Activated CD8-positive, alpha-beta memory T cell treated with anti-CD3 and anti-CD28 coated beads, Interleukin-2, amount 50 U/mL, for 24 hours (primary cell): ENCODE measurements at regions not wholly inside any gene's neighbourhood (a gene's known extent, or its start where the extent isn't known, plus 50 kb on each side); places are given as distances from the start of the nearest gene placed in this dataset.

Experiments
- DNase-seq: peaks from one replicate; pipeline ENCODE4 v3.0.0-alpha.2; 2020; ENCODE audit errors: extremely low read depth

GRCh38 chr1:184141361-184141880, 89.9 kb downstream of the TSEN15 start:
- no peak for DNase-seq

- DNase-seq: no peak
Measured at GRCh38 chr1:184143449-184143848, 91.9 kb downstream of the TSEN15 start.

DNA sequence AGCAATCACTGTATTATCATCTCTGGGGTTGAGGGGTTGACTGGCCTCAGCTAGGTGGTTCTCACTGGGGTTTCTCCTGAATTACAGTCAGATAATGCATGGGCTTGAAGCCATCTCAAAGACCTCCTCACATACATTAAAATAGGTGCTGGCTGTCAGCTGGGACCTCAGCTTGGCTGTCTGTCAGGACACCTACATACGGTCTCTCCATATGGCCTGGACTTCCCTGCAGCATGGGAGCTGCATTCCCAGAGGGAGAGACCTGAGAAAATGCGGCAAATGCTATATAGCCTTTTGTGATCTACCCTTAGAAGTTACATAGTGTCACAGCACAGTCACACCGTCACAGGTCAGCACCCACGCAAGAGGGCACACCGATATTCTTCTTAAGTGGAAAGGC, 93.6 kb downstream of the TSEN15 start:
- no peak for DNase-seq

DNA sequence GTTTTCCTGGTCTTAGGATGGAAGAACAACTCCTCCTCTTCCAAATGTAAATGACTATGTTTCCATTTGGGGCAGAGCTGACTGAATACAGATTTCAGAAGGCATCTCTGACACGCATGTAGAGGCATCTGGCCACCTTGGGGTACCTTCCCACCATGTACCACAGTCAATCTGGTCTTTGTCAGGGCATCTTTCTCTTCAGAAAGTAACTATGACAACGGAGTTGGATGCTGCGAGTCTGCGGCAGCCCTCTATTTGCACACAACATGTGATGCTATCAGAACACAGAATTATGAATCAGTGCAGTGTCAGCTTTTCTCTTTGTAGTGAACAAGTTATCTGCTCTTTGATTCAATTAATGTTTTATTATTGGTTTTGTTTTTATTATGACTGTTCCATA, 94.7 kb downstream of the TSEN15 start:
- DNase-seq: no peak

- no peak for DNase-seq
Measured at GRCh38 chr1:184150776-184151531, 99.4 kb downstream of the TSEN15 start.

- DNase-seq: no peak
Measured at GRCh38 chr1:184152434-184152898, 100.9 kb downstream of the TSEN15 start.

- no peak for DNase-seq
Measured at GRCh38 chr1:184152974-184153373, 101.4 kb downstream of the TSEN15 start.

GRCh38 chr1:184153731-184154130, 102.2 kb downstream of the TSEN15 start:
- no peak for DNase-seq

DNA sequence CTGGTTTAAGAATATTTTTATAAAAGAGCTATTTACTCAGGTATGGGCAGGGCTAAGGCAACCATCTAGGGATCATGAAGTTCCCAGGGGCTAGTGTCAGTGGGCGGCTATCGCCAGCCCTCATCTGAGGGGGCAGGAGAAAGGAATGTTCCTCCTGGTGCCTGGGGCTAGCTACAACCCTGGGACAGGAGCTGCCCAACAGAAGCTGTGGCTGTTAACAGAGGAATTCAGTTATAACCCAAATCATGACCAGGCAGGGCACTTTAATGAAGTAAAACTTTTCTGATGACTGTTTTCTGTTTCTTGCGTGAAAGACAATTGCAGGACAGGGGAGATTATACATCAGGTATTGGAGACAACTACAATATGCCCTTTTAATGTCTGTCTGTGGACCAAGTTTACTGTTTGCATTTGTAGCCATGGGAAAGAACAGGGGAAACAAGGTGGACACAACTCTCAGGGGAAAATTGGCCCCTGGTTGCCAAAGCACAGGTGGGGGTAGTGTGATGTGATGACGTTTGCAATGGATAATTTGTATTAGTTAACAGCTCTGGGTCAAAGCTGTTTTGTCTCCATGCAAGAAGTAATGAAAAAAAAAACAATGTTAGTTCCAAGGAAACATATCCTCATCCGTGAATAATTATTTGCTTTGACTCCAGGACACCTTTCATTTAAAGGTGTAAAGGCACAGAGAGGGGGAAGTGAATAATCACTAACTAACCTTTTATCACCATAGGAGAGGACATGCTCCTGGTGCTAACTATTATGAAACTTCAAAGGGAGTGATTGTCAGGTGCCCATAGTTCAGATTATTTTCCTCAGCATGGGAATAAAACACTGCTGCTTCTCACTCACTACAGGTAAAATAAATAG, 105.2 kb downstream of the TSEN15 start:
- DNase-seq: no peak

DNA sequence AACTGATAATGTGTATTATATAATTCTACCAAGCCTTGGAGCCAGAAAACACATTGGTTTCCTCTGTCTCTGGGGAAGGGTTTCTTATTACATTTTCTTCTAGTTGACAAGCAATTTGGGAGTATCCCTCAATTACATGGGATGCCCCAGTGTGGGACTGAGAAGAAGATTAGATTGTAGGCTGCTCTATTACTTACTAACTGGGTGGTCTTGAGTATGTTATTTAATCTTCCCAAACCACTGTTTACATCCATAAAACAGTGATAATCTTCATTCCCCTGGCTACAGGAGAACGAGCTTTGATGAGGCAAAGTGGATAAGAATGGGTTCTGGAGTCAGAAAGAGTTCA, 105.8 kb downstream of the TSEN15 start:
- no peak for DNase-seq

DNA sequence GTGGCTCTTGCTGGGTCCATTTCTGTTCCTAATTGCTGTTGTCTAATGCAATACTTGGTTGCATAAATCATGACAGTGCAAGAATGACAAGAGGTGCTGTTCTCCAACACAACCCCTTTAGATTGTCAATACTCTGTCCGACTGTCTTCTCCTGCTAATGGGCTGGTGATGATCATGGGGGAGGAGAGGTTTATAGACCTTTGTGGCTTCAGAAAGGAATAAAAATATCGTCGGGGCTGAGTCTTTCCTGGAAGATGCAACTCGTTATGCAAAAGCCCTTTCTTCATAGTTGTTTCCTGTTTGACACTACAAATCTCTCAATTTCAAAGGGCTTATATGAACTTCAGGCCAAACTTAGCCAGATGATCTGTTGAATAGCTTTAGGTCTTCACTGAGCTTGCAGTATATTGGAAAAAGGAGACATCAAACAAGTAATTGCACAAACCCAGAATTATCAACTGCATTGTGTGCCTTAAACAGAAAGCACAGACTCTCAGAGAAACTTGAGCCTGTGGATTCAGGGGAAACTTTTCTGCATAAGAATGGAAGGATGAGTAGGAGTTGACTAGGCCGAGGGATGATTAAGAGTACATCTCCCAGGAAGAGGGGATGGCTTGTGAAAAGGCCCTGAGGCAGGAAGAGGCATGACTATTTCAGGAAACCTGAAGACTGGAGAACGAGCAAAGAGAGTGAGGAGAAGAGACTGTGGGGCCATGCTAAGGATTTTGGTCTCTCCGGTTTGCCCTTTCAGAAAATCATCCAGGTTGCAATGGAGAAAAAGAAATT, 107.6 kb downstream of the TSEN15 start:
- no peak for DNase-seq

GRCh38 chr1:184160236-184160635, 108.7 kb downstream of the TSEN15 start:
- DNase-seq: peak; percentile 7

DNA sequence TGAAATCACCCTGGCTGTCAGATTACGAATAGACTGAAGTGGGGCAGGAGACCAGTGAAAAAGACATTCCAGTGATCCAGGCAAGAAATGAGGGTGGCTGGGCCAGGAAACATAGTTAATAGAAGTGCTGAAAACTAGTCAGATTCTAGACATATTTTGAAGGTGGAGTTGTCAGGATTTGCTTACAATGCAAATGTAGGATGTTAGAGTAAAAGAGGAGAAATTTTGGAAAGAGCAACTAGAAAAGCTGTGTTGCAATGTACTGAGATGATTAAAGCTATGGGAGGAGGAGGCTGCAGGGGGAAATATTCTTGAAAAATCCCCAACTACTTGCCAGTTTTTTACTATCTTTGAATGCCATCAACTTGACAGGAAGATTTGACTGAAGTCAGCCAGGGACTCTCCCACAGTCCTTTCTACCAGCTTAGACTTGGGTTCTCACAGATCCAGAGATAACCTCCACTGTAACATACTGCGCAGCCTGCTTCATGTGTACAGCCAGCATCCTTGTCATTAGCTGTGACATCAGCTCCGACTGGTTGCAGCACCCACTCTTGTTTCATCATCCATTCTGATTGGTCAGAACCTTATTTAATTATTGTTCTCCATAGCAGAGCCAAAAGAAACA, 109.7 kb downstream of the TSEN15 start:
- DNase-seq: no peak

DNA sequence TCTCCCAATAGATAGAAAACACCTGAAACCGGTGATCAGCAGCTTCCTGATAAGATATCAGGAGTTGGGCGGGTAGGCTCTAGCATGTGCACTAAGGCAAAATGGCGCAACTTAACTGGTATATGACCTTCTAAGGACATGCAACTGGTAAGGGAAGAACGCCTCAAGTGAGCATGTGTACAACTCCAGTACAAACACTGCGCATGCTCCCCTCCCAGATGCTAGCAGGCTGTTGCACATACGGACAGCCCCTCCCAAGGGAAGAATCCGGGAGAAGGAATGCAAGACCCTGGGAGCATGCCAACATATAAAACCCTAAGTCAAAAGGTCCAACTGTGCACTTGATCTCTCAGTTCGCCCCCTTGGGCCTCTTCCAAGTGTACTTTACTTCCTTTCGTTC, 110.8 kb downstream of the TSEN15 start:
- no peak for DNase-seq

DNA sequence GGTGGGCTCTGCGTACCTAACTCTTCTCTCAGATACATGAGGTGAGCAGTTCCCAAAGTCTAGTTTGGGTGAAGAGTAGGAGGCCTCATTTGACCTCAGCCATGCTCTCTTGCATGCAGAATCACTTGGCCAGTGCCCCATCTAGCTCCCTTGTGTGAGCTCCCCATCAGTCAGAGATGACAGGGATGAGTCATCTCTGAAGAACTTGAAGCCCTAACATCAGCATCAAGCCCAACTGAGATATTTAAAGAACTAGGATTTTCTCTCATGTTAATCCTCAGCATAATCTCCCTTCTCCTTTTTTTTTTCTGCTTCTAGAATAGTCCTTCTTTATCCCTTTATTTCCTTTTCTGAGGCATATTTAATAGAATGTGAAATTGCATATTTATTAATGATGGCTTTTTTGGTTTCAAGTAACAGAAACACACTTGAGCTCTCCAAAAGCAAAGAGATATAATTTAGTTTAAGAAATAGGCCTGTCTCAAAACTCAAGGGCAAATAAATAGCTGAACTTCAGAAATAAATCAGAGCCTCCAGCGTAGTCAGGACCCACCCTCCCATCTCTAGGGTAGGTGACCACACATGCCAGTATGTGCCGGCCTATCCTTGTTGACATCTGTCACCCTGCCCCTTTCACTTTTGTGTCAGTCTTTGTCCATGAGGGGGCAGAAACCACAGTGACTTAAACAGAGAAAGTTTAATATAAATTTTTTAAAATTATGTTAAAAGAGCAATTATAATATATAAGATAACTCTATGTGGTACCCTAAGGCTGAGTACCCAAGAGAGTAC, 112.3 kb downstream of the TSEN15 start:
- DNase-seq: no peak

GRCh38 chr1:184164536-184164935, 113.0 kb downstream of the TSEN15 start:
- DNase-seq: no peak

DNA sequence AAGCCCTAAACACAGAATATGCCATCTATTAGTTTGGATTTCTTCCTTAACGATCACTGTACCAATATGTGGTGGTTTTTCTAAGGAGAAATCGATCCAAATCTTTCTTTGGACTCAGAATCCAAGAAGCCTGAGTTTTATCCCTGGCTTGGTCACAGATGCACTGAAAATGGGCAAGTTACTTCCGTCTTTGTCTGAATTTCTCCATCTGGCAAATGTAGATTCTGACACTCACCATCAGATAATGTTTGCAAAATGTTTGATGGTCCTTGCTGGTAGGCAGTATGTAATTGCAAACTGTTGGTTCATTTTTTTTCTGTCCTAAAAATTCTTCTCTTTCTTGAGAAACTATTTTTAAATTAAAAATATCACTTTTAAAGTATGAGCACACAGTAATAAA, 115.0 kb downstream of the TSEN15 start:
- no peak for DNase-seq

DNA sequence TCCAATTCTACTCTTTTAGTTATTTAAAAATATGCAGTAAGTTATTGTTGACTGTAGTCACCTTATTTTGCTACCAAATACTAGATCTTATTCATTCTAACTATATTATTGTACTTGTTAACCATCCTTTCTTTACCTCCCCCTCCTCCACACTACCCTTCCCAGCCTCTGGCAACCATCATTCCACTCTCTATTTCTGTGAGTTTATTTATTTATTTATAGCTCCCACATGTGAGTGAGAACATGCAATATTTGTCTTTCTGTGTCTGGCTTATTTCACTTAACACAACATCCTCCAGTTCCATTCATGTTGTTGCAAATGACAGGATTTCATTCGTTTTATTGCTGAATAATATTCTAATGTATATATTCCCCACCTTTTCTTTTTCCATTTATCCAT, 115.8 kb downstream of the TSEN15 start:
- no peak for DNase-seq

DNA sequence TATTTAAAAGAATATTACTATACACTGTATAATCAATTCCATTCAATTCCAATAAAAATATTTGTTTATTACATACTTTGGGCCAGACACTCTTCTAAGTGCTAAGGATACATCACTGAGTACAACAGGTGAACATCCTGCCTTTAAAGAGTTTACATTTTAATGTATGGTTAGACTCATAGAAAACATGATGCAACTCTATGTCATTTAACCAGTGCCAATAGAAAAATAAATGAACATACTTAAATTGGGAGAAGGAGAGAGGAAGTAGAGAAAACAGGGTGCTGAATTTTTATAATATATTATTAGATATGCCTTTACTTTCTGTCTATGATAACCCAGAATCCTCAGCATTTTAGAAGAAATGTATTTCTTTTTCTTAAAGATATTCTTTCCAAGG, 119.2 kb downstream of the TSEN15 start:
- DNase-seq: no peak

GRCh38 chr1:184176058-184176457, 124.5 kb downstream of the TSEN15 start:
- no peak for DNase-seq

GRCh38 chr1:184181044-184181443, 129.5 kb downstream of the TSEN15 start:
- no peak for DNase-seq
